ENCODE measurements at regions not wholly inside any gene's neighbourhood (a gene's known extent, or its start where the extent isn't known, plus 50 kb on each side); places are given as distances from the start of the nearest gene placed in this dataset.
"Not testable (repeated sequence)": the region's sequence is repeated elsewhere in the genome, so short reads cannot be mapped to it uniquely, and the experiment has no call there.

- no peak overlapping the region for H3K4me3 Mint-ChIP-seq
Measured at GRCh38 chrX:84748965-84749656, 246.9 kb upstream of the HDX start.

GRCh38 chrX:84760560-84760959 lies 243.1 kb upstream of the APOOL start:
- H3K4me1 Mint-ChIP-seq = no peaks in the 10 kb centered on the region
- no peak overlapping the region for H3K27ac Mint-ChIP-seq
- no peaks in the 10 kb centered on the region for H3K36me3 Mint-ChIP-seq
- peaks cover 0 to 2% (median 0%) of the 10 kb centered on the region in 3 donors for H3K9me3 Mint-ChIP-seq
- no peak overlapping the region for H3K4me3 Mint-ChIP-seq
- no peaks in the 10 kb centered on the region for H3K27me3 Mint-ChIP-seq

More at GRCh38 chrX:84748965-84749656, 246.9 kb upstream of the HDX start:
- Mint-ChIP-seq H3K9me3 (peaks cover 0 to 3% (median 0%) of the 10 kb centered on the region in 3 donors), H3K27me3 (peaks cover 4% of the 10 kb centered on the region), H3K27ac (no peak overlapping the region), H3K36me3 (no peaks in the 10 kb centered on the region), H3K4me1 (no peaks in the 10 kb centered on the region)

- H3K27ac Mint-ChIP-seq = no peak overlapping the region
- no peaks in the 10 kb centered on the region for H3K27me3 Mint-ChIP-seq
- no peaks in the 10 kb centered on the region for H3K4me1 Mint-ChIP-seq
- no peaks in the 10 kb centered on the region for H3K36me3 Mint-ChIP-seq
- no peak overlapping the region for H3K4me3 Mint-ChIP-seq
- peaks cover 0 to 8% (median 0%) of the 10 kb centered on the region in 3 donors for H3K9me3 Mint-ChIP-seq
Measured at GRCh38 chrX:84796321-84796720, 207.4 kb upstream of the APOOL start.

- Mint-ChIP-seq H3K4me3 (no peak overlapping the region), H3K9me3 (peaks cover 2 to 8% (median 6%) of the 10 kb centered on the region in 3 donors), H3K27me3 (no peaks in the 10 kb centered on the region), H3K4me1 (no peaks in the 10 kb centered on the region), H3K27ac (no peak overlapping the region), H3K36me3 (no peaks in the 10 kb centered on the region)
Measured at GRCh38 chrX:84830836-84831235, 172.8 kb upstream of the APOOL start.

GRCh38 chrX:84846541-84846940 lies 157.1 kb upstream of the APOOL start:
- H3K9me3 Mint-ChIP-seq = peaks cover 6 to 21% (median 7%) of the 10 kb centered on the region in 3 donors
- not testable (repeated sequence) for H3K27ac Mint-ChIP-seq, H3K4me3 Mint-ChIP-seq, H3K27me3 Mint-ChIP-seq, H3K4me1 Mint-ChIP-seq, H3K36me3 Mint-ChIP-seq

- not testable (repeated sequence) for H3K4me3 Mint-ChIP-seq, H3K4me1 Mint-ChIP-seq, H3K27me3 Mint-ChIP-seq, H3K27ac Mint-ChIP-seq, H3K36me3 Mint-ChIP-seq
- H3K9me3 Mint-ChIP-seq = peaks cover 7 to 26% (median 7%) of the 10 kb centered on the region in 3 donors
Measured at GRCh38 chrX:84851183-84851582, 152.5 kb upstream of the APOOL start.

GRCh38 chrX:84856791-84857190 lies 146.9 kb upstream of the APOOL start:
- not testable (repeated sequence) for H3K27ac Mint-ChIP-seq, H3K4me3 Mint-ChIP-seq, H3K4me1 Mint-ChIP-seq, H3K9me3 Mint-ChIP-seq, H3K27me3 Mint-ChIP-seq, H3K36me3 Mint-ChIP-seq

GRCh38 chrX:84858771-84859170 lies 144.9 kb upstream of the APOOL start:
- H3K36me3 Mint-ChIP-seq, H3K27ac Mint-ChIP-seq, H3K4me1 Mint-ChIP-seq, H3K4me3 Mint-ChIP-seq, H3K27me3 Mint-ChIP-seq, H3K9me3 Mint-ChIP-seq: not testable (repeated sequence)

GRCh38 chrX:84865113-84865512 lies 138.6 kb upstream of the APOOL start:
- no peaks in the 10 kb centered on the region for H3K27me3 Mint-ChIP-seq
- no peak overlapping the region for H3K27ac Mint-ChIP-seq
- no peaks in the 10 kb centered on the region for H3K36me3 Mint-ChIP-seq
- H3K4me3 Mint-ChIP-seq = no peak overlapping the region
- H3K9me3 Mint-ChIP-seq = peaks cover 0 to 4% (median 0%) of the 10 kb centered on the region in 3 donors
- no peaks in the 10 kb centered on the region for H3K4me1 Mint-ChIP-seq

- not testable (repeated sequence) for H3K36me3 Mint-ChIP-seq, H3K9me3 Mint-ChIP-seq, H3K27ac Mint-ChIP-seq, H3K27me3 Mint-ChIP-seq, H3K4me1 Mint-ChIP-seq, H3K4me3 Mint-ChIP-seq
Measured at GRCh38 chrX:84870281-84870680, 133.4 kb upstream of the APOOL start.

- not testable (repeated sequence) for H3K27ac Mint-ChIP-seq
Measured at GRCh38 chrX:84872160-84872771, 131.4 kb upstream of the APOOL start.

GRCh38 chrX:84873176-84873575 lies 130.5 kb upstream of the APOOL start:
- no peaks in the 10 kb centered on the region for H3K4me1 Mint-ChIP-seq
- H3K27ac Mint-ChIP-seq = no peak overlapping the region

More at GRCh38 chrX:84872160-84872771, 131.4 kb upstream of the APOOL start:
- H3K27me3 Mint-ChIP-seq, H3K4me1 Mint-ChIP-seq, H3K9me3 Mint-ChIP-seq, H3K36me3 Mint-ChIP-seq, H3K4me3 Mint-ChIP-seq: not testable (repeated sequence)

GRCh38 chrX:84876876-84877275 lies 126.8 kb upstream of the APOOL start:
- H3K4me3 Mint-ChIP-seq = no peak overlapping the region
- H3K4me1 Mint-ChIP-seq = no peaks in the 10 kb centered on the region
- H3K27me3 Mint-ChIP-seq = no peaks in the 10 kb centered on the region
- no peaks in the 10 kb centered on the region for H3K36me3 Mint-ChIP-seq
- peaks cover 2 to 3% (median 2%) of the 10 kb centered on the region in 3 donors for H3K9me3 Mint-ChIP-seq
- no peak overlapping the region for H3K27ac Mint-ChIP-seq

More at GRCh38 chrX:84873176-84873575, 130.5 kb upstream of the APOOL start:
- Mint-ChIP-seq H3K36me3 (no peaks in the 10 kb centered on the region), H3K27me3 (no peaks in the 10 kb centered on the region), H3K4me3 (no peak overlapping the region), H3K9me3 (peaks cover 0 to 4% (median 0%) of the 10 kb centered on the region in 3 donors)

- Mint-ChIP-seq H3K27ac (no peak overlapping the region), H3K27me3 (no peaks in the 10 kb centered on the region), H3K4me3 (no peak overlapping the region), H3K36me3 (no peaks in the 10 kb centered on the region), H3K9me3 (no peaks in the 10 kb centered on the region), H3K4me1 (no peaks in the 10 kb centered on the region)
Measured at GRCh38 chrX:84893897-84894296, 109.8 kb upstream of the APOOL start.

- no peaks in the 10 kb centered on the region for H3K4me1 Mint-ChIP-seq
- no peaks in the 10 kb centered on the region for H3K9me3 Mint-ChIP-seq
- no peaks in the 10 kb centered on the region for H3K36me3 Mint-ChIP-seq
- H3K27me3 Mint-ChIP-seq = no peaks in the 10 kb centered on the region
- no peak overlapping the region for H3K4me3 Mint-ChIP-seq
- H3K27ac Mint-ChIP-seq = no peak overlapping the region
Measured at GRCh38 chrX:84907324-84907968, 96.2 kb upstream of the APOOL start.

GRCh38 chrX:84909151-84909550 lies 94.5 kb upstream of the APOOL start:
- Mint-ChIP-seq H3K36me3 (no peaks in the 10 kb centered on the region), H3K4me3 (no peak overlapping the region), H3K9me3 (no peaks in the 10 kb centered on the region), H3K4me1 (no peaks in the 10 kb centered on the region), H3K27ac (no peak overlapping the region), H3K27me3 (no peaks in the 10 kb centered on the region)

Data from IgD-negative memory B cell (primary cell).